Activated T-helper 2 cell treated with anti-CD3 and anti-CD28 coated beads, Interferon-gamma antibody, Interleukin-2, Interleukin-4, amounts not matched to agents 10 μg/mL and 5 μg/mL and 100 μg/mL, durations not matched to agents 14 hours and 24 hours and 36 hours (primary cell): ENCODE measurements at regions not wholly inside any gene's neighbourhood (a gene's known extent, or its start where the extent isn't known, plus 50 kb on each side); places are given as distances from the start of the nearest gene placed in this dataset.

Experiments used
- DNase-seq: peaks from one replicate; pipeline ENCODE4 v3.0.0; 2021; ENCODE audit warnings: low spot score
- H3K27ac Mint-ChIP-seq: one replicate; pipeline ENCODE4 v1.8.0; 2021; ENCODE audit warnings: mixed read lengths
- H3K27me3 Mint-ChIP-seq: one replicate; pipeline ENCODE4 v1.8.0; 2021; ENCODE audit warnings: low read depth, mixed read lengths
- H3K36me3 Mint-ChIP-seq: one replicate; pipeline ENCODE4 v1.8.0; 2021; ENCODE audit warnings: low read depth, mixed read lengths
- H3K4me1 Mint-ChIP-seq: one replicate; pipeline ENCODE4 v1.8.0; 2021; ENCODE audit warnings: low read depth, mixed read lengths
- H3K4me3 Mint-ChIP-seq: one replicate; pipeline ENCODE4 v1.8.0; 2021; ENCODE audit warnings: low read depth, mild to moderate bottlenecking, moderate library complexity, mixed read lengths
- H3K9me3 Mint-ChIP-seq: one replicate; pipeline ENCODE4 v1.8.0; 2021; ENCODE audit warnings: mixed read lengths
- intact Hi-C: fragments of 100-400 bp; cut with micrococcal nuclease; formaldehyde crosslinking; loops from one replicate; pipeline ENCODE4 v1.15.1; 2023

GRCh38 chr16:73289232-73289631, 241.3 kb upstream of the ZFHX3 start:
- H3K27ac Mint-ChIP-seq: no peak overlapping the region
- no peak for DNase-seq
- H3K36me3 Mint-ChIP-seq: no peaks in the 10 kb centered on the region
- peaks cover 10% of the 10 kb centered on the region for H3K9me3 Mint-ChIP-seq
- no peaks in the 10 kb centered on the region for H3K4me1 Mint-ChIP-seq
- intact Hi-C loops: no loop called here
- H3K4me3 Mint-ChIP-seq: no peak overlapping the region
- H3K27me3 Mint-ChIP-seq: no peaks in the 10 kb centered on the region

- H3K4me1 Mint-ChIP-seq: no peaks in the 10 kb centered on the region
- H3K36me3 Mint-ChIP-seq: no peaks in the 10 kb centered on the region
- H3K9me3 Mint-ChIP-seq: peaks cover 10% of the 10 kb centered on the region
- no peaks in the 10 kb centered on the region for H3K27me3 Mint-ChIP-seq
- intact Hi-C loops: no loop called here
- H3K4me3 Mint-ChIP-seq: no peak overlapping the region
- H3K27ac Mint-ChIP-seq: no peak overlapping the region
- no peak for DNase-seq
Observed at GRCh38 chr16:73288520-73288919, 240.6 kb upstream of the ZFHX3 start.

- H3K4me3 Mint-ChIP-seq: no peak overlapping the region
Observed at GRCh38 chr16:73287859-73288405, 240.0 kb upstream of the ZFHX3 start.

DNA sequence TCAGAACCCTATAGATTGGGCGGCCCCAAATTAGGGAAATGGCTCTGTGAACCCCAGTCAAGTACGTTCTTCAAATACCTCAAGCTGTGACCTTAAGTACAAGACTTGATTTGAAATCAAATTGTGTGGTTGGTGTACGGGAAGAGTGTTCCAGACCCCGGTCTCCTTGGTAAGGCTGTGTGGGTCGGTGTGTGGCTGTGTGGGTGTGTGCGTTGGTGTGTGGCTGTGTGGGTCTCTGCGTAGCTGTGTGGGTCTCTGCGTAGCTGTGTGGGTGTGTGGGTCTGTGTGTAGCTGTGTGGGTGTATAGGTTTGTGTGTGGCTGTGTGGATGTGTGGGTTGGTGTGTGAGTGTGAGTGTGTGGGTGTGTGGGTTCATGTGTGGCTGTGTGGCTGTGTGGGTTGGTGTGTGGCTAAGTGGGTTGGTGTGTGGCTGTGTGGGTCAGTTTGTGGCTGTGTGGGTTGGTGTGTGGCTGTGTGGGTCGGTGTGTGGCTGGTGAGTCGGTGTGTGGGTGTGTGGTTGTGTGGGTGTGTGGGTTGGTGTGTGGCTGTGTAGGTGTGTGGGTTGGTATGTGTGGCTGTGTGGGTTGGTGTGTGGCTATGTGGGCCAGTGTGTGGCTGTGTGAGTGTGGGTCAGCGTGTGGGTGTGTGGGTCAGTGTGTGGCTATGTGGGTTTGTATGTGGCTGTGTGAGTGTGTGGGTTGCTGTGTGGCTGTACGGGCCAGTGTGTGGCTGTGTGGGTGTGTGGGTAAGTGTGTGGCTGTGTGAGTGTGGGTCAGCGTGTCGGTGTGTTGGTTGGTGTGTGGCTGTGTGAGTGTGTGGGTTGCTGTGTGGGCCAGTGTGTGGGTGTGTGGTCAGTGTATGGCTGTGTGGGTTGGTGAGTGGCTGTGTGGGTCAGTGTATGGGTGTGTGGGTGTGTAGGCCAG, 238.7 kb upstream of the ZFHX3 start:
- peaks cover 6% of the 10 kb centered on the region for H3K9me3 Mint-ChIP-seq
- no peak overlapping the region for H3K27ac Mint-ChIP-seq
- H3K4me3 Mint-ChIP-seq: no peak overlapping the region
- no peak for DNase-seq
- no peaks in the 10 kb centered on the region for H3K36me3 Mint-ChIP-seq
- intact Hi-C loops: no loop called here
- no peaks in the 10 kb centered on the region for H3K27me3 Mint-ChIP-seq
- H3K4me1 Mint-ChIP-seq: no peaks in the 10 kb centered on the region

More at GRCh38 chr16:73287859-73288405, 240.0 kb upstream of the ZFHX3 start:
- intact Hi-C loops: no loop called here
- Mint-ChIP-seq H3K9me3 (peaks cover 8% of the 10 kb centered on the region), H3K4me1 (no peaks in the 10 kb centered on the region), H3K27ac (no peak overlapping the region), H3K36me3 (no peaks in the 10 kb centered on the region), H3K27me3 (no peaks in the 10 kb centered on the region)
- no peak for DNase-seq

DNA sequence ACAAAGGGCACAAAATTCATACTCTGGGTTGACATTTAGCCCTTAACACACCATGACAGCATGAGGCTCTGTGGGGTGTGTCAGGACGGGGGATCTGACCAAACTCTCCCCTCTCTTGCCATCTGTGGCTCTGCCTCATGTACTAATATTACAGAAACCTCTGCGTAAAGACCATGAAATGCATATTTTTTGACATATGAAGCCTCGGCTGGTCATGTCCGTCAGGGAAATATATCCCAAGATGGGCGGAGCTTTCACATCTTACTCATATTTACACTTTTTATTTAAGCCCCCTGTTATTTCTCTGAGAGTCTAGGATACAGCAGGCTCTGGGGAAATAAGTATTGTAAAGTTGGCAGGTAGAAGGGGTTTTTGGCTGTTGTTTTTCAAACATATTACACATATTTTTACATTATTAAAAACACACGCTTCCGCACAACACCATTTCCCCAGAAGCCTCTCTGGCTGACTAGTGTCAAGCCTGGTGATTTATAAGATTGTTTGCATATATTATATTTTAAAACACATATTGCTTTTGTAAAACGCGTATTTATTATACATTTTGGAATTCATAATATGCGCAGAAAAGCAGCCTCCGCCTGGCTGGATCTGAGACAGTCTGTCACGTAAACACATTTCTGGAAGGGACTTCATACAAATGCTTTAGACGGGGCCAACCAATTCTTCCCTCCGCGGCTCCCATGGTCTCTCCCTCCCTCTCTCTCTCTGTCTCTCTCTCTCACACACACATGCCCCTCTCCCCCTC, 237.7 kb upstream of the ZFHX3 start:
- Mint-ChIP-seq H3K9me3 (peaks cover 6% of the 10 kb centered on the region), H3K36me3 (no peaks in the 10 kb centered on the region), H3K4me3 (no peak overlapping the region), H3K27ac (no peak overlapping the region), H3K4me1 (no peaks in the 10 kb centered on the region), H3K27me3 (no peaks in the 10 kb centered on the region)
- no peak for DNase-seq
- intact Hi-C loops: no loop called here

DNA sequence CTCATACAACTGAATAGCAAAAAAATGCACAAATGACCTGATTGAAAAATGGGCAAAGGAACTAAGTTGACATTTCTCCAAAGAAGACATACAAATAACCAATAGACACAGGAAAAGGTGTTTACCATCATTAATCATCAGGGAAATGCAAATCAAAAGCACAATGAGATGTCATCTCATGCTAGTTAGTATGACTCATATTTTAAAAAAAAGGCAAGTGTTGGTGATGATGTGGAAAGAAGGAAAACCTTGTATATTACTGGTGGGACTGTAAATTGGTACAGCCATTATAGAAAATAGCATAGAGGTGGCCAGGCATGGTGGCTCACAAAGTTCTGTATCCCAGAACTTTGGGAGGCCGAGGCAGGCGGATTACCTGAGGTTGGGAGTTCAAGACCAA, 232.5 kb upstream of the ZFHX3 start:
- intact Hi-C loops: no loop called here
- Mint-ChIP-seq H3K4me3 (no peak overlapping the region), H3K9me3 (peaks cover 7% of the 10 kb centered on the region), H3K4me1 (no peaks in the 10 kb centered on the region), H3K27me3 (no peaks in the 10 kb centered on the region), H3K36me3 (no peaks in the 10 kb centered on the region), H3K27ac (no peak overlapping the region)
- DNase-seq: no peak

DNA sequence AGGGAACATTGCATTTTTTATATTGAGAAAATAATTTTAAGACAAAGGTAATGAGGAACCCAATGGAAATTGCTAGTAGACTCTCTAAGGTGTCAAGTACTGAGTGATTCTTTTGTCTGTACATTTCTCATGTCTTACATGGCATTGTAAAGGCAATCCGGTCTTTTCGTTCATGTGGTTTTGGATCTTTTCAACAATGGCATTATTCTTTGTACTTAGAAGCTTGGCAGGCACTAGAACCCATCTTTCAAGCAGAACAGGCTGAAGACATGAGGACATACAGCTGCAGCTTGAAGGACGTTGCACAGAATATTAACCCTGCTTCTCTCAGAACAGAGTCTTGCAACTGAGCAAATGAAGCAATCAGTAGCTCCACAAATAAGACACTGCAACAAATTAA, 231.5 kb upstream of the ZFHX3 start:
- no peaks in the 10 kb centered on the region for H3K4me1 Mint-ChIP-seq
- DNase-seq: no peak
- no peaks in the 10 kb centered on the region for H3K36me3 Mint-ChIP-seq
- intact Hi-C loops: no loop called here
- no peaks in the 10 kb centered on the region for H3K27me3 Mint-ChIP-seq
- H3K27ac Mint-ChIP-seq: no peak overlapping the region
- H3K9me3 Mint-ChIP-seq: peaks cover 7% of the 10 kb centered on the region
- no peak overlapping the region for H3K4me3 Mint-ChIP-seq

- Mint-ChIP-seq H3K4me3 (no peak overlapping the region), H3K4me1 (no peaks in the 10 kb centered on the region), H3K9me3 (peaks cover 7% of the 10 kb centered on the region), H3K27ac (no peak overlapping the region), H3K27me3 (no peaks in the 10 kb centered on the region), H3K36me3 (no peaks in the 10 kb centered on the region)
- intact Hi-C loops: no loop called here
- no peak for DNase-seq
Observed at GRCh38 chr16:73277071-73277470, 229.1 kb upstream of the ZFHX3 start.

DNA sequence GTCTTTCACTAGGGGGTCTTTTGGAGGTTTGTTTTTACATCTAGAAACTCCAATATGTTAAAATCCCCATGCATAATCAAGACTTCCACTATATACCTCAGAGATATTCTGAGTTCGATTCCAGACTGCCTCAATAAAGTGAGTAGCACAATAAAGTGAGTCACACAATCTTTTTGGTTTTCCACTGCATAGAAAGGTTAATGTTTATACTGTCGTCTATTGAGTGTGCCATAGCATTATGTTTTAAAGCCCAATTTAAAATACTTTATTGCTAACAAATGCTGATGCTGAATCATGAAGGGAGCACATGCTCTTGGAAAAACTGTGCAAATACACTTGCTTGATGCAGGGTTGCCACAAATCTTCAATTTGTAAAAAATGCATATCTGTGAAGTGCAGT, 227.5 kb upstream of the ZFHX3 start:
- DNase-seq: no peak
- intact Hi-C loops: no loop called here
- no peaks in the 10 kb centered on the region for H3K36me3 Mint-ChIP-seq
- H3K27ac Mint-ChIP-seq: no peak overlapping the region
- H3K4me1 Mint-ChIP-seq: no peaks in the 10 kb centered on the region
- no peak overlapping the region for H3K4me3 Mint-ChIP-seq
- no peaks in the 10 kb centered on the region for H3K27me3 Mint-ChIP-seq
- peaks cover 7% of the 10 kb centered on the region for H3K9me3 Mint-ChIP-seq

DNA sequence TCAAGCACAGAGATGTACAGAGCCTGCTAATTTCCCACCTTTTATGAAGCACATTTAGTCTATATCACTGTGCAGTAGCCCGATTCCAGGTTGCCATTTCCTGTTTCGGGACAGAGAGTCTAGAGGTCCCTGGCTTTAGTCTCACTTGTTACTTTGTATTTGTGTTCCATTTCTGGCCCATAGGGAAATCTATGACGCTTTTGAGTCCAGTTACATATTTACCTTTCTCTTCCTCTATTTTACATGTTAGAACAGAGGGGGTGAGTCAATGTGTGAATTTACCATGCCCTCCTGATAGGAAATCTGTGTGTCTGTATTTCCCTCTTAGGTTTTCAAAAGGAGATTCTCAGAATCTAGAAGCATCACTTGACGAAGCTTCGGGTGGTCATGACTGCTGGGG, 227.1 kb upstream of the ZFHX3 start:
- no peaks in the 10 kb centered on the region for H3K27me3 Mint-ChIP-seq
- no peak overlapping the region for H3K4me3 Mint-ChIP-seq
- no peak overlapping the region for H3K27ac Mint-ChIP-seq
- no peak for DNase-seq
- peaks cover 3% of the 10 kb centered on the region for H3K9me3 Mint-ChIP-seq
- H3K36me3 Mint-ChIP-seq: no peaks in the 10 kb centered on the region
- no peaks in the 10 kb centered on the region for H3K4me1 Mint-ChIP-seq
- intact Hi-C loops: no loop called here

DNA sequence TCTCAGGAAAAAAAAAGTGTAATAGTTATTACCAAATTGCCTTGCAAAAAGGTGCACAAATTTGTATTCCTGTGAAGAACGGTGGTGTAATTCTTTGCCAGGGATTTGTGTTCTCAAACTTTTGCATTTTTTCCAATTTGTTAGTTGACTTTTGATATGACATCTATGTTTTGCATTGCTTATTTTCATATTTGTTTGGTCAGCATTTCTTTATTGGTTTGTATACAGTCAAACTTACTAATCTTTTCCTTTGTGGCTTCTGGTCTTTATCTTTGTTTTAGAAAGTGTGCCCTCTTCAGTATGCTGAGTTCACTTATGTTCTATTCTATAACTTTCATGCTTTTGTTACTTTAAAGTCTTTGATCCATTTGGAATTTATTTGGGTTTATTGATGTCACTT, 226.2 kb upstream of the ZFHX3 start:
- intact Hi-C loops: no loop called here
- Mint-ChIP-seq H3K4me1 (no peaks in the 10 kb centered on the region), H3K27ac (no peak overlapping the region), H3K36me3 (no peaks in the 10 kb centered on the region), H3K9me3 (no peaks in the 10 kb centered on the region), H3K4me3 (no peak overlapping the region), H3K27me3 (no peaks in the 10 kb centered on the region)
- no peak for DNase-seq

GRCh38 chr16:73268366-73268993, 220.6 kb upstream of the ZFHX3 start:
- no peak for DNase-seq
- no peak overlapping the region for H3K27ac Mint-ChIP-seq
- H3K4me1 Mint-ChIP-seq: no peaks in the 10 kb centered on the region
- intact Hi-C loops: no loop called here
- no peak overlapping the region for H3K4me3 Mint-ChIP-seq
- H3K27me3 Mint-ChIP-seq: no peaks in the 10 kb centered on the region
- peaks cover 9% of the 10 kb centered on the region for H3K9me3 Mint-ChIP-seq
- no peaks in the 10 kb centered on the region for H3K36me3 Mint-ChIP-seq

- H3K4me3 Mint-ChIP-seq: no peak overlapping the region
- DNase-seq: no peak
- H3K9me3 Mint-ChIP-seq: peaks cover 16% of the 10 kb centered on the region
- H3K27me3 Mint-ChIP-seq: no peaks in the 10 kb centered on the region
- intact Hi-C loops: no loop called here
- no peak overlapping the region for H3K27ac Mint-ChIP-seq
- H3K4me1 Mint-ChIP-seq: no peaks in the 10 kb centered on the region
- H3K36me3 Mint-ChIP-seq: no peaks in the 10 kb centered on the region
Observed at GRCh38 chr16:73265935-73266334, 218.0 kb upstream of the ZFHX3 start.
